Retinal pigment epithelial cell (primary cell): ENCODE measurements at regions not wholly inside any gene's neighbourhood (a gene's known extent, or its start where the extent isn't known, plus 50 kb on each side); places are given as distances from the start of the nearest gene placed in this dataset.

ENCODE experiments used
- DNase-seq: peaks from one replicate; pipeline ENCODE4 v3.0.0-alpha.2; 2010; ENCODE audit warnings: low read depth
- H3K4me3 ChIP-seq: 2 replicates; pipeline ENCODE4 v1.5.1; 2011; ENCODE audit warnings: mild to moderate bottlenecking, low read length, control low read depth, moderate library complexity
- CTCF ChIP-seq: conservative IDR thresholded peaks from 2 replicates; pipeline ENCODE4 v1.5.1; 2011; ENCODE audit warnings: low read depth, low read length, control low read depth, inconsistent platforms

DNA sequence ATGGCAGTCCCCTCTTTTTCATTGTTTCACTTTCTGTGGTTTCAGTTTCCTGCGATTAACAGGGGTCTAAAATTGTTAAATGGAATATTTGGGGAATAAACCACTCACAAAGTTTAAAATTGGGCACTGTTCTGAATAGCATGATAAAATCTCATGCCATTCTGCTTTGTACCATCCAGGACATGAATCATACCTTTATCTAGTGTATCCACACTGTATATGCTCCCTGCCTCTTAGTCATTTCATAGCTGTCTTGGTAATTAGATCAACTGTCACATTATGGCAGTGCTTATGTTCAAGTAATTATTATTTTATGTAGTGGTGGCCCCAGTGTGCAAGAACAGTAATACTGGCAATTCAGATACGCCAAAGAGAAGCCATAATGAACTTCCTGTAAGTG, 734.5 kb downstream of the ZPLD1 start:
- no peak for TF ChIP-seq CTCF
- H3K4me3 ChIP-seq: no peak overlapping the region
- DNase-seq: no peak

- no peak for DNase-seq
- TF ChIP-seq CTCF: no peak
- H3K4me3 ChIP-seq: no peak overlapping the region
Observed at GRCh38 chr3:103170651-103171050, 735.8 kb downstream of the ZPLD1 start.

DNA sequence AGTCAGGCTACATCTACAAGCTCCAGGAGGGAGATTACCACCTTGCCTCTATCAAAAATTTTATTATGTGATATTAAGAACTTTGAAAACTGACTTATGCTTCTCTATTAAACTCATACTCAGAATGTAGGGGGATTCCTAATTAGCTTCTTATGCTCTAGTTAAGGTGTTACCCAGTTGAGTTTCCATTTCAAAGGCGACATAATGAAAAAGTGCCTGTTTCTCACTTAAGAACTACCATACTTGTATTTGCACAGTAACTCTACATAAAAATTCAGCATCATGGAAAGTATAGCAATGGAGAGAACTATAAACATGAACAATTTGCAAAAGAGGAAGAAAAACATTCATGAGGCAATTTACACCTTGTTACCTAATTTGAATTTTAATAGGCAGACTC, 739.1 kb downstream of the ZPLD1 start:
- no peak for DNase-seq
- no peak for TF ChIP-seq CTCF
- no peak overlapping the region for H3K4me3 ChIP-seq

- DNase-seq: no peak
- no peak overlapping the region for H3K4me3 ChIP-seq
- TF ChIP-seq CTCF: no peak
Observed at GRCh38 chr3:103181160-103181559, 746.3 kb downstream of the ZPLD1 start.

GRCh38 chr3:103184772-103185171, 750.0 kb downstream of the ZPLD1 start:
- no peak for DNase-seq
- H3K4me3 ChIP-seq: no peak overlapping the region
- no peak for TF ChIP-seq CTCF

- no peak for DNase-seq
- H3K4me3 ChIP-seq: no peak overlapping the region
- TF ChIP-seq CTCF: no peak
Observed at GRCh38 chr3:103189941-103190340, 755.1 kb downstream of the ZPLD1 start.

DNA sequence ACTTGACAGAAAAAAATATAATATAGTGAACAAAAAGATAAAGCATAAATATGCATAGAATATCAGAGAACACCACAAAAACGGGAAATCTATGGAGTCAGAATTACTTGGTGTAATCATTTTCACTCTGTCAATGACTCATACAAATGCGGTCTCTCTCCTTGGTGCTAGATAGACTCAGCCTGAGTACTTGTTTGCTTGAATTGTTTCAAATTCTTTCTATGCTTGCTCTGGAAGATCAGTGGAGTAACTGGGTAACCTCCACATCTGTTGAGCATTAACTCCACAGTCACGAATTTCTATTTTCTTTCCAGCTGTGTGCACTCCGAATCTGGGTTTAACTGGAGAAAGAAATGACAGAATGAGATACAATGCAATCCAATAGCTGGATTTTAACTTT, 760.4 kb downstream of the ZPLD1 start:
- H3K4me3 ChIP-seq: no peak overlapping the region
- TF ChIP-seq CTCF: no peak
- no peak for DNase-seq
